ENCODE measurements at regions not wholly inside any gene's neighbourhood (a gene's known extent, or its start where the extent isn't known, plus 50 kb on each side); places are given as distances from the start of the nearest gene placed in this dataset.

DNA sequence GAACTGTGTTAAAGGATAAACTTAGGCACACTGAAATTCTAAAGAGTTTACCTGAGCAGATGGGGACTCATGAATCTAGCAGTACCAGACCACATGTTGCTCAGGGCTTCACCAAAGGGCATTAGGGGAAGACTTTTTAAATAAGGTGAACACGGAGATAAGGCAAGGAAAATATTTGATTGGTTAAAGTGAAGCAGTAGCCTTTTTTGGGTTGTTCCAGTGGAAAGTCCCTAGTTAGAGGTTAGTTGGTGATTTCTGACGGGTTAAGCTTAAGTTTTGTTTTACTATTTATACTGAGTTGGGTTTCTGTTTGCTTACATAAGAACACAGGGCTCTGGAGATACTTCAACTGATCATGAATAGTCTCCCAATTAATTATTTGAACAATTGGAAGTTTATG, 722.5 kb downstream of the SOCS6 start:
- DNase-seq (ENCODE audit: low read depth, low spot score) = no peak

GRCh38 chr18:71008257-71008656, 719.4 kb downstream of the SOCS6 start:
- DNase-seq (ENCODE audit: low read depth, low spot score) = no peak

GRCh38 chr18:71001597-71001996, 712.8 kb downstream of the SOCS6 start:
- no peak for DNase-seq (ENCODE audit: low read depth, low spot score)

DNA sequence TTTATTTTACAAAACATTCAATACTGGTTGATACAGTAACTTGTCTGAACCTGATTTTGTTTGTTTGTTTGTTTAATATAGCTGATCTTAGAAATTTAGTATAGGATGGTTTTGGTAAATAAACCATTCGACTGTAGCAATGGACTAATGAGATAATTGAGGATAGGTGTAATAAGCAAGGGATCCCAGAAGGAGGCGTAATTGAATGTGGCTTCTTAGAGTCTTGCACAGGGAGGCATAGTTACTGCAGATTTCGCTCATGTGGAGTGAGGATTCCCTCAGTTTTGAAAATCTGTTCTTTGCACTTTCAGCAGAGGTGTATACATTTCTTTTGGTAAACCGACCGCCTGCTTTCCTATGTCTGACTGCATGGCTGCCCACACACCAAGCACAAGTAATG, 709.6 kb downstream of the SOCS6 start:
- DNase-seq (ENCODE audit: low read depth, low spot score) = no peak

- no peak for DNase-seq (ENCODE audit: low read depth, low spot score)
These were observed 705.3 kb downstream of the SOCS6 start for GRCh38 chr18:70994116-70994515.

GRCh38 chr18:70991577-70991976, 702.7 kb downstream of the SOCS6 start:
- no peak for DNase-seq (ENCODE audit: low read depth, low spot score)

DNA sequence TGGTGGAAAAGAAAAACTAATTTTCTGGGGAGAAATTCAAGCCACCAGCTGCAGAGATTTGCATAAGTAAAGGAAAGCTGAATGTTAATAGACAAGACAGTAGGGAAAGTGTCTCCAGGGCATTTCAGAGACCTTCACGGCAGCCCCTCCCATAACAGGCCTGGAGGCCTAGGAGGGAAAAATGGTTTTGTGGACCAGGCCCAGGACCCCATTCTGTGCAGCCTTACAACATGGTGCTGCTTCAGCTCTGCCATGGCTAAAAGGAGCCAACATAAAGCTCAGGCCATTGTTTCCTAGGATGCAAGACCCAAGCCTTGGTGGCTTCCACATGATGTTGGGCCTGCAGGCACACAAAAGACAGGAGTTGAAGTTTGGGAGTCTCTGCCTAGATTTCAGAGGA, 697.1 kb downstream of the SOCS6 start:
- no peak for DNase-seq (ENCODE audit: low read depth, low spot score)

DNA sequence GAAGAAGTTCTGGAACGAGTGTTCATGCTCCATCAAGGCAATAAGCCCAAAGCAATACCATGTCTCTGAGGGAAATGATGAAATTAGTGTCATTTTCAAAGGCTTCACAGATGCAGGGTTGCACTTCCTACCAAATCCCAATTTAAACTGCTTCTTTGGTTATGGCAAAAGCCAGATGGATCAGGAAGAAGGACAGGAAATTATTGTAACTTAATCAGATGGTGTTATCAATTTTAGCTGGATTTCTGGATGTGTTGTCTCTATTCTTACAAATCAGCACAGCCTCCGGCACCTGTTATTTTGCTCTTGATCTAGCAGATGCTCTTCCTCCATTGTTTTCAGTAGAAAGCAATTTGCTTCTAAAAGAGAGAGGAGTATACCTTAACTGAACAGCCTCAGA, 693.4 kb downstream of the SOCS6 start:
- no peak for DNase-seq (ENCODE audit: low read depth, low spot score)

DNA sequence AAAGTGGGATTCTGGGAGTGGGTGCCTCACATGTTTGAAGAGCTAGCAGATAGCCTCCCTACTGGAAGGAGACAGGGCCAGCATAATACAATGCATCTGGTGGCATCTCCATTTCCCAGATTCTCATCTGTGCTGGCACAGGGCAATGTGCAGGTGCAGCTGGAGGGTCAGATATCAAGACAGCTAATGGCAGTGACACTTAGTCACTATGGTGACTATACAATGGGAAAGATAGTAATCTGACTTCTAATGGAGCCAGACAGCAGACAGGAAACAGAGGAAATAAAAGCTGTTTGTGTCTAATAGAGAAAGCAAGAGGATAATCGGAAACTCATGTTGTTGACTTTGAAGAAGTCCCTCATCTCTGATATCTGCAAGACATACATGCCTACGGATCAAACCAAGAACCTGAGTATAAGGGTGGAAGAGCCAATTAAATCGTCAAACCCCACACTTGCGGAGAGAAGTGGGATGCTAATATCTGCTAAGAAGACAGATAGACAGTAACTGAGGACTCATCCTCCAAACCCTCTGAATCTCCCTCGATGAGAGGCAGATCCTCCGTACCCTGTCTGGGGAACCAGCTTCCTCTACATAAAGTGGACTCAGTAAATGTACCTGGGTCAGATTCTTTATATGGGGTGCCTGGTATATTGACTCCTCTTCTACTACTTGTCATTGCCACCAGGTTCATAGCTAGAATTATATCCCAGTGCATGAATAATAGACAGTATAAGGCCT, 692.7 kb downstream of the SOCS6 start:
- no peak for DNase-seq (ENCODE audit: low read depth, low spot score)

- DNase-seq (ENCODE audit: low read depth, low spot score) = no peak
These were observed 684.8 kb downstream of the SOCS6 start for GRCh38 chr18:70973626-70974025.

DNA sequence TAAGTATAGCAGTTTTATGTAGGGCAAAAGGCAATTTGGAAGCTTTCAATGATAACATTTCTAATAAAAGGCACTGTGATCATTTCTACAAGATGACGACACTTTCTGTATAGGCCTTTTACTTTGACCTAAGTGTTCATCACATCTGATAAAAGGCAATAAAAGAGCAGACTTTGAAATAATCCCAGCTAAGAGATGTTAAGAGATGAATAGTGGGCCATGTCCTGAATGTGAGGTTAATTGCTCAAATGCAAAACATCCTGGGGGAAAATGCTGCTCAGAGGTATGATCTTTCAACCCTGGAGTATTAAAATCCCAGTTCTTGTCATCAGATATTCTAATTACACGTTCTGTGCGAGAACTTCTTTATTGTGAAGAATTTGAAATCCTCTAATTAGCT, 677.6 kb downstream of the SOCS6 start:
- no peak for DNase-seq (ENCODE audit: low read depth, low spot score)

GRCh38 chr18:70961939-70962338, 673.1 kb downstream of the SOCS6 start:
- no peak for DNase-seq (ENCODE audit: low read depth, low spot score)

GRCh38 chr18:70956554-70956953, 667.7 kb downstream of the SOCS6 start:
- DNase-seq (ENCODE audit: low read depth, low spot score) = no peak

GRCh38 chr18:70936160-70936559, 647.3 kb downstream of the SOCS6 start:
- DNase-seq (ENCODE audit: low read depth, low spot score) = no peak

DNA sequence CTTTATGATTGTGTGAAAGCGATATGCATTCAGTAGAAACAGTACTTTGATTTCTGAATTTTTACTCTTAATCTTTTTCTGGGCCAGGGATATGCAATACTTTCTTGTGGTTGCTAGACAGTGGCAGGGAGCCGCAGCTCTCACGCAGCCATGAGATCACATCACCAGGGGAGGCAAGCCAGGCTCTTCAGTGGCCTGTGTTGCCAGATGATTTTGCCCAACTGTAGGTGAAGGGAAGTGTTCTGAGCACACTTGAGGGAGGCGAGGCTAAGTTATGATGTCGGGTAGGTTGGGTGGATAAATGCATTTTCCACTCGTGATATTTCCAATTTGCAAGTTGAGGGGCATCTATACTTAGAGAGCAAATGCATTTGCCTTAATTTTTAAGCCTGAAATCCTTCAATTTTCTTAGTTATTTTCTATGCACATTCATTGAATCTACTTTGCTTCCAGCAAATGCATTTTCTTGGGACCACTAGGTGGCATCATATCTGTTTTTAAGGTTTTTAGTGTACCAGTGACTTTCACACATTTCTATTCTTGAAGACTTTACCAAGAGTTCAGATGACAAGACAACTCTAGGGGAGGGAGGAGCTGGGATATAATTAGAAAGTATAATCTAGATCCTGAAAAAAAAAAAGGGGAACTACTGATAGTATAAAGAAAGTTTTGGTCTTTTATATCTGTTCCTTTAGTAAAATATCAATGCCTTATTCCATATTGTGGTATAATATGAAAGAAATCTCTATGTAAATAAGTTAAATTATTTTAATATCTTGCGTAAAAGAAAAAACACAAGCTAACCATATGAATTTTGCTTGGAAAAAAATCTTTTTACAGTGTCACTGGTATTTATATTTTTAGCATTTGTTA, 643.3 kb downstream of the SOCS6 start:
- DNase-seq (ENCODE audit: low read depth, low spot score) = no peak

DNA sequence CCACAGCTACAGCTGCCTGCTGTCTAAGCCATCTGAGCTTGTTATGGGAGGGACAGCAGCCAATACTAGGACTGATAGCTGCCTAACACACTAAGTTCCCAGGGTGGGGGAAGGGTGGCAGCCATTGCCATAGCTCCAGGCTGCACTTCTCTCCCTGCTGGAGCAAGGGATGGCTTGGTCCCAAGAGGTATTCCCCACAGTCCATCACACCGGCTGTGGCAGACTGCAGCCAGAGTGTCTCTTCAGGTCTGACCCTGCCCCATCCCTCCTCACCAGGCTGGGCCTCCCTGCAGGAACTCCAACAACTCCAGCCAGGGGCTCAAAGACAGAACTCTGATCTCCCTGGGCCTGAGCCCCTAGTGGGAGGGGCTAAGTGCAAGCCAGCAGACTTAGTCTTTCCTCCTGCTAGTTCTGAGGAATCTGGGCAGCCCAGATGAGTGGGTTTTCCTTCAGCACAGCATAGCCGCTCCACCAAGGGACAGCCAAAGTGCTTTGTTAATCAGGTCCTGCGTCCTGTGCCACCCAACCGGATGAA, 632.1 kb downstream of the SOCS6 start:
- no peak for DNase-seq (ENCODE audit: low read depth, low spot score)

GRCh38 chr18:70907673-70908072, 618.8 kb downstream of the SOCS6 start:
- DNase-seq (ENCODE audit: low read depth, low spot score) = no peak

- DNase-seq (ENCODE audit: low read depth, low spot score) = no peak
These were observed 603.5 kb downstream of the SOCS6 start for GRCh38 chr18:70892381-70892780.

DNA sequence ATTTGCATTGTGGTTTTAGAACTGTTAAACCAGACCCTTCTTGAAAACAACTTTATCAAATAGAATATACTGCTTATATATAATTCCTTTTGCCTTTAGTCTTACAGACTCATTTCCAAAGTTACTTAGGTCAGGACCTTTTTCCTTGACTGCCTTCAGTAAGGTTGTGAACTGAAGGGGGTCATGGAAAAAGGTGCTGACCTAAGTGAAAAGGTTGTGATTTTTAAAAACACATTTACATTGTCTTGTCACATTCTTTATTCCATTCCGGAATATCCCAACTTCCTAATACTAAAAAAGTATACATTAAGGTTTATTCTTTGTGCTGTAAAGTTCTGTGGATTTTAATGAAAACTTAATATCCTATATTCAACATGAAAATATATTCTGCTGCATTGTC, 581.4 kb downstream of the SOCS6 start:
- no peak for DNase-seq (ENCODE audit: low read depth, low spot score)

DNA sequence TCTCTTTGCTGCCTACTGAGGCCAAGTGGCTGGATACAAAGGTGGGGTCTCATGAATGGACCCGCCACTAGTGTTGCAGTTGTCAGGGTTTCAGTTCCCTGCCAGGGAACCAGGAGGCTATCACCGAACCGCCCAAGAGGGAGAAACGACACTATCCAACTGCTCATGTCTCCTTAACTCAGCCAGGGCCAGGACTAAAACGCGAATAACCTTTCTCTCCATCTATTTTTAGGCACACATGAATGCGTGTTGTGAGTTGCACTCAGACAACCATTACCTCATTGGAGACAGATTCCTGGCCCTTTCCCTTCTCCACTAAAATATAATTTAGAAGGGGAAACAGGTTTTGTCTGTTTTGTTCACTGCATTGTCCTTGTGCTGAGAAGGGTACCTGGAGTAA, 559.5 kb downstream of the SOCS6 start:
- no peak for DNase-seq (ENCODE audit: low read depth, low spot score)

DNA sequence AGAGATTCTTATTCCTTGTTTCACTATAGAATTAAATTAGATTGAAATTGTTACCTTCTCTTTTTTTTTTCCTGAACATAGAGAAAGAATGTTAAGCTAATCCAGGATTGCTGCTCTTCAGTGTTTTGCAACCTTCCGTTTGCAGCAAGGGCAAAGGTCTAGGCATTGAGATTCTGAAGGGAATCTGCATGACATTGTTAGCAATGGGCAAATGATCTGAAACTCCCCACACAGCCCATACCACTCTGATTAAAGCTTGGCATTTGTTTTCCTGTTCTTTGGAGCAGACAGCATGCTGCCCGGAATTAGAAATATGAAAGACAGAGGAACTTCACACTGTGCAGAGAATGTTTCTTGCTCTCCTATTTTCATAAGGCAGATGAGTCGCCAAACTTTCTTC, 551.8 kb downstream of the SOCS6 start:
- no peak for DNase-seq (ENCODE audit: low read depth, low spot score)

GRCh38 chr18:70827632-70828031, 538.8 kb downstream of the SOCS6 start:
- no peak for DNase-seq (ENCODE audit: low read depth, low spot score)

- DNase-seq (ENCODE audit: low read depth, low spot score) = no peak
These were observed 537.7 kb downstream of the SOCS6 start for GRCh38 chr18:70826571-70826970.

Measured in brain pericyte (primary cell).